ENCODE measurements at regions not wholly inside any gene's neighbourhood (a gene's known extent, or its start where the extent isn't known, plus 50 kb on each side); places are given as distances from the start of the nearest gene placed in this dataset.
A peak's percentile ranks its signal among the peaks of the same experiment; 100 is the strongest.
"Not testable (repeated sequence)": the region's sequence is repeated elsewhere in the genome, so short reads cannot be mapped to it uniquely, and the experiment has no call there.

- no peak for DNase-seq
These were observed 538.0 kb upstream of the SLC35B3 start for GRCh38 chr6:8973395-8973794.

GRCh38 chr6:8969747-8970146, 534.4 kb upstream of the SLC35B3 start:
- DNase-seq = no peak

GRCh38 chr6:8958894-8959511, 523.7 kb upstream of the SLC35B3 start:
- no peak for DNase-seq

DNA sequence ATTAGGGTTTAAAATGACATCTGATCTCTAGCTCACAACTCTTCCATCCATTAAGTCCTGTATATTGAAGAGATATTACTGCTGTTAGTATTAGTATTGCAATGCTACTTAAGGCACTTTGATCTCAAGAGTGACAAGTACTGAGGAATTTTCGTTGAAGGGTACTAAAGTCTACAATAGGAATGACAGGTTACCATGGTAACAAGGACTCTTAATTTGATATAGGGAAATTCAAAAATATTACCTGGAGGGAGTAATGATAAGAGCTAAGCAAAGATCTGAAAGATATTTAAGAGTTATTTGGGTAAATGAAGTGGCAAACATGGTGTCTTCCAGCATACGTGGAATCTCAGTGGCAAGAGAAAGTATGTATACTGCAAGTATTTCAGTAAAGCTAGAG, 518.0 kb upstream of the SLC35B3 start:
- DNase-seq = no peak

GRCh38 chr6:8948733-8949132, 513.4 kb upstream of the SLC35B3 start:
- DNase-seq = no peak

GRCh38 chr6:8947900-8948299, 512.6 kb upstream of the SLC35B3 start:
- no peak for DNase-seq

DNA sequence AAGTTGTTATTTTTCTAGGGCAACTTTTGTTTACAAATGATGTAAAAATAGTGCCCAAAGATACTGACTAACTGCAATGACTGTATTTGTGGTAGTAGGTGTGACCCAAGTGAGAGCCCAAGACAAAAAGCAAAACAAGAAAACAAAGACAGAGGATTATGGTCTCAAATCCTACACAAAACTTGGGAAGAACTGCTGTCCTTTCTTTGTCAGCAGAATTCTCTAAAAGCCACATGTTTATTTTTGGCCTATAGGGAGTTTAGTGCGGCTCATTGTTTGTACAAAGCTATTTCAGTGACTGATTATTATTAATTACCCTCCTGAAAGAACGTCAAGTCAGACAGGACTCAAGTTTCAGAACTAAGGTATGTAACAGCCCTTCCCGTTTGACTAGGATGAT, 509.2 kb upstream of the SLC35B3 start:
- no peak for DNase-seq

DNA sequence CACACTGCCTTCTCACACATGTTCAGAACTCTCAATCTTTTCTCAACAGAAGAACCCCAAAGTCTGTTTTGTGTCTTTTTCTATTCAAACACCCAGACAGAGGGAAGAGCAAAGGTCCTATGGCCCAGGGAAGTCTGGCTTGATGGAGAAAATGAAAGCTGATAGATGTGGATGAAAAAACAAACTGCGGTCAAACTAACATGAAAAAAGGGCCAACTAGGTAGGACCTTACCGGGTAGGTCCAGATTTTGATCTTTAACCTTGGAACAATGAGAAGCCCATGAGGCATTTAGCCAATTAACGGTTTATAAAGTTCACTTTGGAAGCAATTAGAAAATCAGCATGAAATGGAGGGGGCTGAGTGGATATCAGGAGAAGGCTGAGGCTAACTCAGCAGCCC, 507.7 kb upstream of the SLC35B3 start:
- DNase-seq = no peak

DNA sequence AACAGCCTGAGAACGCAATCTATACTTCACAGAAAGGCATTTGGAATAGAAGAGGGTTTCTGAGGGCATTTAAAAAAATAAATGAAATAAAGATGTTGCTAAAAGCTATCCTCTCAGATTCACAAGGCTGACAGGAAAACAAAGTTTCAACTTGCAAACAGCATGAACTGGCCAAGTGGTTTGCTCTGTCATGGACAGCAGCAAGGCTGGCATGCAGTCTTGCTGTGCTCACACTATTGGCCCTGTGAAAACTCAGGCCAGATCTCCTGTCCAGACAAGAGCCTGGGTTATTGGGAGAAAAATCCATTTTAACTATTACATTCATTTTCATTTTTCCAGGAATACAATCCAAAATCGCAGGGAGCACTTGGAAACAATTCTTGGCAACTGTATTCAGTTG, 506.2 kb upstream of the SLC35B3 start:
- DNase-seq = no peak

DNA sequence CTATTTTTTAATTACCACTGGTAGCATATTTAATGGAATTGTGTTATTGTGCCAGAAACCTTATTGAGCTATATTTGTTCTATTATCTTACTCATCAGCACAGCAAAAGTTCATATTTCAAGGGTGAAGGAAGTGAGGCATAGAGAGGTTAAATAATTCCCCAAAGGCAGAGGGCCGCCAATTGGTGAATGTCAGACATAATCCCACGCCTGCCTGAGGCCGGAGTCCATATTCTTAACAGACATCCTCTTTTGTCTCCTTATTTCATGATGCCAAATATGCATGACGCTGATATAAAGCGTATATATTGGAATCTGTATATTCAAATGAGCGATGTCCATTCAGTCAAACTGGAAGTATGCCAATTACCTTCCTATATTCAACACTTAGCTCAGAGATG, 505.0 kb upstream of the SLC35B3 start:
- DNase-seq = no peak

- DNase-seq = no peak
These were observed 504.3 kb upstream of the SLC35B3 start for GRCh38 chr6:8939615-8940014.

DNA sequence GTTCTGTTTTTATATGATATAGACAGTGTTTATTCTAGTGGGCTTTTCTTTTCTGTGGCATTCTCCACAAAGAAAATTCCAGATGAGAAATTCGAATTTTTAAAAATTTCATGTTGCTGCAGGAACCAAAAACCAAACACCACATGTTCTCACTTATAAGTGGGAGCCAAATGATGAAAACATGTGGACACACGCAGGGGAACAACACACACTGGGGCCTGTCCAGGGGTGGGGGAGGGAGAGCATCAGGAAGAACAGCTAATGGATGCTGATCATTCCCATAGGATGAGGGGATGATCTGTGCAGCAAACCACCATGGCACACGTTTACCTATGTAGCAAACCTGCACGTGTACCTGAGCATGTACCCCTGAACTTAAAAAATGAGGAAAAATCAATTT, 499.0 kb upstream of the SLC35B3 start:
- no peak for DNase-seq

DNA sequence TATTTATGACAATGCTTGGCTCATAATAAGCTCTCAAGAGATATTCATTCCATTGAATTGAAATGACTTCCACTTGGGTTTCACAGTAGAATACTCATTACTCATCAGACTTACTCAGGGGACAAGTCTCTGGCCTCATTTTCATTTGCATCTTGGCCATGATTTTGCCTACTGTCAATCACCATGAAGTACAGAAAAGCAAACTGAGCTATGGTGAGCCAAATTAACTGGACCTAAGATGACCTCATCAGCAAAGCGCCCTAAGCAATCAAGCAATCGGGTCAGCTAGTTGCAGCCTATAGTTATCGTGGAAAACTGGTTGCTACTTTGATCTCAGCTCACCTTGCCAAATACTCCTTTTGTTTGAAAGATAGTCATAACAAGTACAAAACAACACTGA, 494.7 kb upstream of the SLC35B3 start:
- DNase-seq = no peak

- not testable (repeated sequence) for DNase-seq
These were observed 484.9 kb upstream of the SLC35B3 start for GRCh38 chr6:8920244-8920643.

GRCh38 chr6:8918196-8918595, 482.9 kb upstream of the SLC35B3 start:
- DNase-seq = no peak

- no peak for DNase-seq
These were observed 479.4 kb upstream of the SLC35B3 start for GRCh38 chr6:8914700-8915099.

GRCh38 chr6:8908638-8909037, 473.3 kb upstream of the SLC35B3 start:
- DNase-seq = no peak

DNA sequence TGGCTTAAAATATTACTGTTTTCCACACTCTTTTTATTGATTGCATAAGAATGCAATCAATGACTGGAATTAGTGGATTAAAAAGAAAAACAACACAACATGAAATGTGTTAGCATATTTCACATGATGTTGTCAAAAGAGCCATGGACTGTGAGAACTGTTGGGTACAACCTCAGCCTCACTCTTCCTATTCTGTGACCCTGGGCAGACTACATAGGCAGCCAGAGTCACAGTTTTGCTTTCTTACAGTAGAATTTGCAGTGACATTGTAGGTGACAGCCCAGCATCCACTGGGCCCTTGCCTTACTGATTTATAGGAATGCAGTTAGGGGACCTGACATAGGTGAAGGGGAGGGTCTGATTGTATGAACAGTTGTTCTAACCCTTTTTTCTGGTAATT, 471.4 kb upstream of the SLC35B3 start:
- DNase-seq = no peak

DNA sequence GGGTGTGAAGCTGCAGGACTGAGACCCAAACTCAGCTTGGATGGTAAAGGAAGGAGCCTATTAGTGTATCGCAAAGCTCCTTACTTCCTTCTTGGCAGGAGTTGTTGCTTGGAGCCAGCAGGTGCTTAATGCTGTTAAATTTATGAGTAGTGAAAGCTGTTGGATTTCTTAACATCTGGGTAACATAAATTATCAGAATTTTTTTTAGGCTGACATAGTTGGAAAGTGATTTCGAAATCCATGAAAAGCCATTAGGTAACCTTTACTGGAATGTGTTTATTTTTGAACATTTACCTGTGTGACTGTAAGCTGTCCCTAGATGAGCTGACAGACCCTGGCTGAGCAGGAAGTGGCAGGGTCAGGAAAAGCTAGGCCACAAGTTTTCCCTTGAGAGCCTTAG, 470.4 kb upstream of the SLC35B3 start:
- no peak for DNase-seq

DNA sequence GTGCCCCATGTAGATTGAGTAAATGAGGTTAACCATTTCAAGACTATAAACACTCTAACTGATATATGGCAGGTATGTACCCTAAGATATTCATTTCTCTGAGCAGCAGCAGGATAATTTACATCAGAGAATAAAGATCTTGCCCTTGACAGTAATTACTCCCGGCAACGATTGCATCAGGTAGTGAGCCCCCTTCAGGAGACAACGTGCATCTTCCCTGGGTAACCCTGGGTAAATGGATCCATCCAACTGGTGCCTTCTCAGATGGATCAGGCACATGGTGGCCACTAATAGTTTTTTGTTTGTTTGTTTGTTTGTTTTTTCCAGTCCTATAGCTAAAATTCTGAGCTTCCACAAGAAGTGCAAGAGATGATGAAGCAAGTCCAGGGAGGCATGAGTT, 469.4 kb upstream of the SLC35B3 start:
- DNase-seq = no peak

GRCh38 chr6:8900056-8900455, 464.7 kb upstream of the SLC35B3 start:
- DNase-seq = no peak

DNA sequence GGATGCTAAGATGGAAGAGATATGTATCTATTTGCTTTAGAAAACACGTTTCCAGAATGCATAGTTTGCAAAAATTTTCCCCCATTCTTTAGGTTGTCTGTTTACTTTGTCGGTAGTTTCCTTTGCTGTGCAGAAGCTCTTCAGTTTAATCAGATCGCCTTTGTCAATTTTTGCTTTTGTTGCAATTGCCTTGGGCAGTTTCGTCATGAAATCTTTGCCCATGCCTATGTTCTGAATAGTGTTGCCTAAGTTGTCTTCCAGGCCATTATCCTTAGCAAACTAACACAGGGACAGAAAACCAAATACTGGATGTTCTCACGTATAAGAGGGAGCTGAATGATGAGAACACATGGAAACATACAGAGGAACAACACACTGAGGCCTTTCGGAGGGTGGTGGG, 454.2 kb upstream of the SLC35B3 start:
- DNase-seq = no peak

DNA sequence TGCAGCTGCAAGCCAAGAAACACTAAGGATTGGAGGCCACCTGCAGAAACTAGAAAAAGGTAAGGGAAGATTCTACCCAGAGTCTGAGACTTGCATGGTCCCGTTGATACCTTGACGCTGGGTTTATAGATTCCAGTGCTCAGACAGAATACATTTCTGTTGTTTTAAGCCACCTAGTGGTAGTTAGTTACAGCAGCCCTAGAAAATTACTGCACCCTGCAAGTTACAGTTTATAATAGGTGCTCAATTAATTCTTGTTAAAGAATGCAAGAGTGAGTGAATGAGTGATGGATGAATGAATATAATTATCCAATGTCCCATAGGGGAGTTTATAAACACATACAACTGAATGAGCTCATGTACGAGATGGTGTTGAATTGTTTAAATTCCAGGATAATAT, 453.1 kb upstream of the SLC35B3 start:
- peak; percentile 2 for DNase-seq

GRCh38 chr6:8881663-8882062, 446.3 kb upstream of the SLC35B3 start:
- no peak for DNase-seq

GRCh38 chr6:8879334-8879733, 444.0 kb upstream of the SLC35B3 start:
- no peak for DNase-seq

GRCh38 chr6:8875986-8876385, 440.6 kb upstream of the SLC35B3 start:
- DNase-seq = no peak

Measured in fibroblast of skin of back (primary cell).